ENCODE measurements at regions not wholly inside any gene's neighbourhood (a gene's known extent, or its start where the extent isn't known, plus 50 kb on each side); places are given as distances from the start of the nearest gene placed in this dataset.

- no peak for DNase-seq
Observed at GRCh38 chr6:156174031-156174890, 602.9 kb upstream of the ARID1B start.

- no peak for DNase-seq
Observed at GRCh38 chr6:156169371-156169770, 607.8 kb upstream of the ARID1B start.

GRCh38 chr6:156167625-156168071 lies 609.5 kb upstream of the ARID1B start:
- DNase-seq, result no peak

GRCh38 chr6:156167016-156167624 lies 610.1 kb upstream of the ARID1B start:
- DNase-seq, result no peak

- DNase-seq, result no peak
Observed at GRCh38 chr6:156166093-156166492, 611.1 kb upstream of the ARID1B start.

GRCh38 chr6:156164701-156165452 lies 612.3 kb upstream of the ARID1B start:
- no peak for DNase-seq

GRCh38 chr6:156163311-156163710 lies 613.9 kb upstream of the ARID1B start:
- no peak for DNase-seq

- no peak for DNase-seq
Observed at GRCh38 chr6:156161471-156161870, 615.7 kb upstream of the ARID1B start.

GRCh38 chr6:156160795-156161165 lies 616.4 kb upstream of the ARID1B start:
- DNase-seq, result no peak

GRCh38 chr6:156160007-156160794 lies 617.0 kb upstream of the ARID1B start:
- no peak for DNase-seq

GRCh38 chr6:156154896-156155295 lies 622.3 kb upstream of the ARID1B start:
- no peak for DNase-seq

- DNase-seq, result no peak
Observed at GRCh38 chr6:156150391-156150790, 626.8 kb upstream of the ARID1B start.

GRCh38 chr6:156146891-156147290 lies 630.3 kb upstream of the ARID1B start:
- DNase-seq, result no peak

GRCh38 chr6:156131221-156131903 lies 645.8 kb upstream of the ARID1B start:
- DNase-seq, result no peak

GRCh38 chr6:156126535-156126934 lies 650.6 kb upstream of the ARID1B start:
- no peak for DNase-seq

GRCh38 chr6:156125844-156126243 lies 651.3 kb upstream of the ARID1B start:
- DNase-seq, result no peak

GRCh38 chr6:156123731-156124130 lies 653.4 kb upstream of the ARID1B start:
- no peak for DNase-seq

GRCh38 chr6:156121973-156122372 lies 655.2 kb upstream of the ARID1B start:
- no peak for DNase-seq

GRCh38 chr6:156114541-156114940 lies 658.9 kb upstream of the NOX3 start:
- DNase-seq, result no peak

- no peak for DNase-seq
Observed at GRCh38 chr6:156113631-156114030, 658.0 kb upstream of the NOX3 start.

- no peak for DNase-seq
Observed at GRCh38 chr6:156111913-156112312, 656.3 kb upstream of the NOX3 start.

GRCh38 chr6:156110249-156110648 lies 654.6 kb upstream of the NOX3 start:
- no peak for DNase-seq
